ENCODE measurements at regions not wholly inside any gene's neighbourhood (a gene's known extent, or its start where the extent isn't known, plus 50 kb on each side); places are given as distances from the start of the nearest gene placed in this dataset.

GRCh38 chr14:18688346-18688745, 87.4 kb downstream of the OR11H12 start:
- CTCF ChIA-PET = no interaction called here
- H3K36me3 ChIP-seq (ENCODE audit: control insufficient read depth, insufficient read depth, low read length) = no peaks in the 10 kb centered on the region
- no peak for DNase-seq (ENCODE audit: low read depth, low spot score)
- TF ChIP-seq TCF7L2 (IDR thresholded peaks at IDR 0.05; ENCODE audit: low read depth, low read length) (no peak), SIN3A (IDR thresholded peaks at IDR 0.05; ENCODE audit: borderline replicate concordance, insufficient read depth, low read depth, low read length) (no peak), CTCF (IDR thresholded peaks at IDR 0.05) (no peak), REST (IDR thresholded peaks at IDR 0.05; ENCODE audit: insufficient read depth in 1 of 2, low read depth in 2 of 2, low read length in 1 of 2) (no peak), POLR2AphosphoS5 (IDR thresholded peaks at IDR 0.05; ENCODE audit: low read depth, low read length) (no peak)
- no peaks in the 10 kb centered on the region for H3K4me1 ChIP-seq (ENCODE audit: control insufficient read depth, insufficient read depth, low read length)
- intact Hi-C loops (cut with micrococcal nuclease; ENCODE audit: unreplicated experiment) = no loop called here
- H3K27ac ChIP-seq (ENCODE audit: low read length) = no peak overlapping the region
- POLR2A ChIA-PET = no interaction called here
- no peak for ATAC-seq
- no peaks in the 10 kb centered on the region for H3K9me3 ChIP-seq (ENCODE audit: control insufficient read depth, insufficient read depth, low read depth, low read length)
- in situ Hi-C loops (cut with HindIII; ENCODE audit: low pct_unique_long_range_greater_than_20kb, low sequenced_read_pairs) = no loop called here
- H3K4me3 ChIP-seq (ENCODE audit: low read depth in 2 of 2, low read length in 2 of 2) = no peak overlapping the region
- no peaks in the 10 kb centered on the region for H3K27me3 ChIP-seq (ENCODE audit: control insufficient read depth, insufficient read depth, low read length)
- no TSS peak for BruUV-seq (replicated peaks)

All from Panc1 (cell line).